T-cell (primary cell): ENCODE measurements at regions not wholly inside any gene's neighbourhood (a gene's known extent, or its start where the extent isn't known, plus 50 kb on each side); places are given as distances from the start of the nearest gene placed in this dataset.

ENCODE experiments used
- ATAC-seq, 4 experiments: fragments of 200-7000 bp in 3 of 4; fragments of 150-1000 bp in 1 of 4; cut with Tn5 transposase; replicated peaks in 1 of 4; 1 replicate in 3 of 4; 2 replicates in 1 of 4; pipeline ENCODE4 v1.10.0; 2021; ENCODE audit warnings: moderate library complexity in 3 of 4, mild to moderate bottlenecking in 2 of 4, moderate number of reproducible peaks in 1 of 4
- CTCF ChIA-PET, 2 donors: fragments of 300-600 bp; sonication (Branson Sonifier 250); formaldehyde crosslinking; loops; one replicate each; lab custom pipeline; 2022; ENCODE audit warnings: antibody characterized with exemption in 2 of 2; lab: Charles Lee
- POLR2A ChIA-PET, 2 donors: fragments of 300-600 bp; sonication (Branson Sonifier 250); formaldehyde crosslinking; loops; one replicate each; lab custom pipeline; 2022; ENCODE audit warnings: antibody characterized with exemption in 2 of 2; lab: Charles Lee
- DNase-seq, 35 experiments: peaks; one replicate each; pipeline versions ENCODE4 v3.0.0 to v3.0.0-alpha.2; 2013 to 2023
- H3K27ac ChIP-seq: one replicate; pipeline ENCODE4 v1.5.1; 2013; ENCODE audit warnings: low read length
- H3K27me3 ChIP-seq, 2 experiments: replicated peaks in 1 of 2; 1 replicate in 1 of 2; 2 replicates in 1 of 2; pipeline versions ENCODE4 v1.6.1 to v1.7.0; 2013; ENCODE audit warnings: low read length in 1 of 2, mixed read lengths in 1 of 2; ENCODE audit not compliant: control insufficient read depth in 2 of 2, insufficient read depth in 2 of 2; ENCODE audit errors: extremely low read depth in 1 of 2
- H3K36me3 ChIP-seq, 2 donors: 1 replicate in 1 of 2; 2 replicates in 1 of 2; pipeline versions ENCODE4 v1.6.1 to v1.7.0; 2013; ENCODE audit warnings: low read length in 1 of 2; ENCODE audit not compliant: control insufficient read depth in 2 of 2, insufficient read depth in 1 of 2; ENCODE audit errors: extremely low read depth in 1 of 2
- H3K4me1 ChIP-seq, 2 experiments: 1 replicate in 1 of 2; 2 replicates in 1 of 2; pipeline versions ENCODE4 v1.6.1 to v1.7.0; 2013; ENCODE audit warnings: low read length in 2 of 2, mixed read lengths in 1 of 2; ENCODE audit not compliant: insufficient read depth in 2 of 2, control insufficient read depth in 1 of 2; ENCODE audit errors: extremely low read depth in 1 of 2
- H3K4me3 ChIP-seq, 2 donors: 1 replicate in 1 of 2; 2 replicates in 1 of 2; pipeline versions ENCODE4 v1.5.1 to v1.7.0; 2013; ENCODE audit warnings: mild to moderate bottlenecking in 2 of 2, low read length in 1 of 2, moderate library complexity in 1 of 2; ENCODE audit not compliant: control insufficient read depth in 1 of 2; ENCODE audit errors: extremely low read depth in 1 of 2
- H3K9me3 ChIP-seq: 2 replicates; pipeline ENCODE4 v1.7.0; 2013
- H3K27ac Mint-ChIP-seq, 2 donors: one replicate each; pipeline ENCODE4 v1.8.0; 2020 to 2021; ENCODE audit warnings: mild to moderate bottlenecking in 2 of 2, mixed read lengths in 2 of 2
- H3K27me3 Mint-ChIP-seq, 2 donors: one replicate each; pipeline ENCODE4 v1.8.0; 2021 to 2022; ENCODE audit warnings: mixed read lengths in 2 of 2
- H3K36me3 Mint-ChIP-seq: one replicate; pipeline ENCODE4 v1.8.0; 2021; ENCODE audit warnings: mixed read lengths
- H3K4me1 Mint-ChIP-seq, 3 donors: one replicate each; pipeline ENCODE4 v1.8.0; 2020 to 2022; ENCODE audit warnings: mixed read lengths in 3 of 3, mild to moderate bottlenecking in 1 of 3
- H3K4me3 Mint-ChIP-seq, 3 donors: one replicate each; pipeline ENCODE4 v1.8.0; 2020 to 2022; ENCODE audit warnings: mild to moderate bottlenecking in 3 of 3, mixed read lengths in 3 of 3, moderate library complexity in 3 of 3
- H3K9me3 Mint-ChIP-seq, 3 donors: one replicate each; pipeline ENCODE4 v1.8.0; 2020 to 2022; ENCODE audit warnings: mixed read lengths in 3 of 3
- WGBS: methylation state at CpG from one replicate; pipeline ENCODE4 v1.1.5; 2013; ENCODE audit warnings: missing lambda C conversion rate; ENCODE audit not compliant: insufficient coverage; 5-methylcytosine and 5-hydroxymethylcytosine counted together

DNA sequence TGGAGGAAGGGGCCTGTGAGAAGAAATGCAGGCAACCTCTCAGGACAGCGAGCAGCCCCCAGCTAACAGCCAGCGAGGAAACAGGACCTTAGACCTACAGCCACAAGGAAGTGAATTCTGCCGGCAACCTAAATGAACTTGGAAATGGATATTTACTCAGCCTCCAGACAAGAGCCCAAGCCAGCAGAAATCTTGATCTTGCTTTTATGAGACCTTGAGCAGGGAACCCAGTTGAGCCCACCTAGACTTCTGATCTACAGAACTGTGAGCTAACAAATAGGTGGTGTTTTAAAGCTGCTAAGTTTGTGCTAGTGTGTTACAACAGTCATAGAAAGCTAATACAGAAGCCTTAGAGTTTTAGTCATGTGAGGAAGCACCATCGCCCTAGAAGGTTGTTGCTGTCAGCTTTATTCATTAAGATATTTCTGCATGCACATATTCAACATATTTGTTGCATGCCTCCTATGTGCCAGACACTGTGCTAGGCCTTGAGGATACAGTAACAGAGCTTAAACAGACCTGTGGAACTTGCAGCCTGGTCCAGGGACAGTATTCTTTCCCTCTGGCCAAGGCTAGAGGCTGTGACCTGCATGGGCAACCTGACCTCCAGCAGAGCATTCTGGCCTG lies 50.3 kb downstream of the NALF2 start:
- ChIA-PET POLR2A (interaction anchor here in 1 of 2 donors (0.5 kb wide), 1 partner anchor 222 kb away, joined by 3 read pairs; no protein-coding TSS in a partner anchor), CTCF (no interaction called here)
- no peak overlapping the region for H3K27ac Mint-ChIP-seq
- ATAC-seq (no peak), DNase-seq (no peak)
- no peaks in the 10 kb centered on the region for H3K4me1 Mint-ChIP-seq
- H3K9me3 ChIP-seq, result no peaks in the 10 kb centered on the region
- no peaks in the 10 kb centered on the region for H3K9me3 Mint-ChIP-seq
- H3K27me3 ChIP-seq, result no peaks in the 10 kb centered on the region
- H3K36me3 ChIP-seq, result no peaks in the 10 kb centered on the region
- WGBS, result no CpG with 5 or more reads among the region's 4 CpGs
- no peaks in the 10 kb centered on the region for H3K4me1 ChIP-seq
- no peaks in the 10 kb centered on the region for H3K36me3 Mint-ChIP-seq
- no peak overlapping the region for H3K4me3 ChIP-seq
- no peak overlapping the region for H3K4me3 Mint-ChIP-seq
- peaks cover 0 to 38% of the 10 kb centered on the region in 2 donors for H3K27me3 Mint-ChIP-seq
- no peak overlapping the region for H3K27ac ChIP-seq

DNA sequence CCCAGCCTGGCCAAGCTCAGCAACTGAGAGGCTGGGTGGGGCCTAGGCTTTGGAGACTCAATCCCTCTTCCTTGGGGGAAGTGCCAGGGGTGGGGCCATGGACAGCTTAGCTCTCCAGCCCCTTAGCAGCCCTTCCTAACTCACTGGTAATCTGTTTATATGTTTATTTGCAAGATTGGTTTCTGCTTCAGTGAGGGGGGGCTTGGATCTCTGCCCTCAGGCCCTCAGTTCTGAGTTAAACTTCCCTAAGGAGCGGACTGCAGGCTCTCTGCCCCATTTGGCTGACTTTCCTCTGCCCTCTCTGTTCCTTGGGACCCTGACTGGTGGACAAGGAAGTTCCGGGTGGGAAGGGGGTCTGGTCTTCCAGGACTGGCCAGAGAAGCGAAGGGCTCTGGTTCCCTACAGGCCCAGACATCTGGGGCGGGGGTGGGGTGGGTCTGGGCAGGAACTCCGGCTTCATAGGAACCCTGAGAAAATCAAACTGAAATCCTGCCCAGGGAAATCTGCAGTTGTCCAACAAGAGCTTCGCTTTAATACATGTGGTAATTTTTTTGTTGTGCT lies 51.4 kb downstream of the NALF2 start:
- POLR2A ChIA-PET, result no interaction called here
- Histone ChIP-seq H3K4me3 (no peak overlapping the region), H3K27me3 (no peaks in the 10 kb centered on the region), H3K4me1 (no peaks in the 10 kb centered on the region), H3K27ac (no peak overlapping the region), H3K9me3 (no peaks in the 10 kb centered on the region), H3K36me3 (no peaks in the 10 kb centered on the region)
- CTCF ChIA-PET, result no interaction called here
- peaks cover 0 to 45% of the 10 kb centered on the region in 2 donors for H3K27me3 Mint-ChIP-seq
- DNase-seq, result no peak
- H3K27ac Mint-ChIP-seq, result no peak overlapping the region
- no peaks in the 10 kb centered on the region for H3K36me3 Mint-ChIP-seq
- H3K9me3 Mint-ChIP-seq, result no peaks in the 10 kb centered on the region
- 60% methylated on average over 1 of the region's 6 CpGs for WGBS
- no peaks in the 10 kb centered on the region for H3K4me1 Mint-ChIP-seq
- no peak for ATAC-seq
- no peak overlapping the region for H3K4me3 Mint-ChIP-seq

- no peaks in the 10 kb centered on the region for H3K36me3 Mint-ChIP-seq
Measured at GRCh38 chrX:69556060-69557011, 52.2 kb downstream of the NALF2 start.

DNA sequence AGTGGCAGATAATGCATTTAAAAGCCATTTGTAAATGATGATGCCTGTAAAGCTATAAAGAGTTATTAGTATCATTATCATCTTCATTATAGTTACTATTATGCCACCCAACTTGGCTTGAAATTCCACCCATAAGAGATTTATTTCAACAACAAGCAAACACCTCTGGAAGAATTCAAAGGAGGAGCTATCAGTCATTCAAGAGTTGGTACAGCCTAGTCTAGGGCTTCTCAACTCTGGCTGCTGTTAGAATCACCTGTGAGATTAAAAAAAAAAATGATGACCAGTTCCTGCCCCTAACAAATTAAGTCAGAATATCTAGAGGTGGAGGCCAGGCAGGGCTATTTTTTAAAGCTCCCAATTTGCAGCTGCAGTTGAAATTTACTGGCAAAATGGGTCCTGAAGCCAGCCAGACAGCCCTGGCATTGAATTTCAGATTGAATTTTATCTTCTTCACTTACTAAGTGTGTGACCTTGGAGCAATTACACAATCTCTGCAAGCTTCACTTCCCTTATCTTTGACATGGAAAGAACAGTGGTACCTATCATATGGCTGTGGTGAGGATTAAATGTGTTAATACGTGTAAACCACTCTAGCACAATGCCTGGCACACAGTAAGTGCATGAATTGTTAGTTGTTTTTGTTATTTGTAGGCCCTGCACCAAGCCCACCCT lies 52.9 kb upstream of the EDA start:
- H3K4me1 Mint-ChIP-seq, result no peaks in the 10 kb centered on the region
- no peak overlapping the region for H3K27ac ChIP-seq
- DNase-seq (no peak), ATAC-seq (no peak)
- H3K27me3 ChIP-seq, result no peaks in the 10 kb centered on the region
- ChIA-PET POLR2A (no interaction called here), CTCF (no interaction called here)
- H3K27ac Mint-ChIP-seq, result no peak overlapping the region
- no peak overlapping the region for H3K4me3 Mint-ChIP-seq
- H3K27me3 Mint-ChIP-seq, result peaks cover 0 to 32% of the 10 kb centered on the region in 2 donors
- H3K9me3 Mint-ChIP-seq, result no peaks in the 10 kb centered on the region
- H3K9me3 ChIP-seq, result no peaks in the 10 kb centered on the region
- no peak overlapping the region for H3K4me3 ChIP-seq
- no peaks in the 10 kb centered on the region for H3K4me1 ChIP-seq
- H3K36me3 Mint-ChIP-seq, result no peaks in the 10 kb centered on the region
- no CpG with 5 or more reads among the region's 1 CpG for WGBS
- H3K36me3 ChIP-seq, result no peaks in the 10 kb centered on the region

More at GRCh38 chrX:69556060-69557011, 52.2 kb downstream of the NALF2 start:
- H3K4me3 ChIP-seq, result no peak overlapping the region
- Mint-ChIP-seq H3K27me3 (peaks cover 0 to 41% of the 10 kb centered on the region in 2 donors), H3K9me3 (no peaks in the 10 kb centered on the region), H3K27ac (no peak overlapping the region), H3K4me3 (no peak overlapping the region), H3K4me1 (no peaks in the 10 kb centered on the region)
- ChIA-PET POLR2A (no interaction called here), CTCF (no interaction called here)
- no peaks in the 10 kb centered on the region for H3K36me3 ChIP-seq
- DNase-seq, result no peak
- H3K27me3 ChIP-seq, result no peaks in the 10 kb centered on the region
- 72% methylated on average over 4 of the region's 16 CpGs for WGBS
- ATAC-seq, result no peak
- H3K9me3 ChIP-seq, result no peaks in the 10 kb centered on the region
- no peaks in the 10 kb centered on the region for H3K4me1 ChIP-seq
- no peak overlapping the region for H3K27ac ChIP-seq

DNA sequence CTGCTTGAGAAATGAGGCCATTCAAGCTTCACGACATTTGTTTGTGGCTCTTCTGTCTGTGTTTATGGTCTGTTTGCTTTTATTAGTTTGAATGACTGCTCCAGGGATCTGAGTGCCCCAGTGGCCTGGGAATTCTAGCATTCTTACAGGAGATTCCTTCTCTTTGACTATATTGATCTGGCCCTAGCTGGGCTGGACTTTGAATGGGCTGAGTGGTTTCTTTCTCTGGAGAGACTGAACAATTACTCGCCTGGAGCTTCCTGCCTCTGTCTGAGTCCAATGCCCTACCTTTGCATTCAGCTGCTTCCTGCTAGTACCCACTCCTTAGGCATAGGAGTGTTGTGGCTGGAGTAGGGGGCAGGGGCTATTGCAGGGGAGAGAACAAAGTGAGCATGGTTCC lies 51.2 kb upstream of the EDA start:
- H3K9me3 Mint-ChIP-seq, result no peaks in the 10 kb centered on the region
- DNase-seq (no peak), ATAC-seq (no peak)
- no peaks in the 10 kb centered on the region for H3K9me3 ChIP-seq
- H3K27me3 ChIP-seq, result no peaks in the 10 kb centered on the region
- no peak overlapping the region for H3K4me3 ChIP-seq
- no peak overlapping the region for H3K27ac Mint-ChIP-seq
- POLR2A ChIA-PET, result no interaction called here
- H3K27me3 Mint-ChIP-seq, result peaks cover 0 to 24% of the 10 kb centered on the region in 2 donors
- H3K4me3 Mint-ChIP-seq, result no peak overlapping the region
- CTCF ChIA-PET, result no interaction called here
- H3K36me3 ChIP-seq, result no peaks in the 10 kb centered on the region
- WGBS, result no CpG with 5 or more reads among the region's 2 CpGs
- H3K27ac ChIP-seq, result no peak overlapping the region
- H3K4me1 ChIP-seq, result no peaks in the 10 kb centered on the region
- no peaks in the 10 kb centered on the region for H3K4me1 Mint-ChIP-seq
- H3K36me3 Mint-ChIP-seq, result no peaks in the 10 kb centered on the region

- WGBS, result no CpG with 5 or more reads among the region's 3 CpGs
- Mint-ChIP-seq H3K4me3 (no peak overlapping the region), H3K4me1 (no peaks in the 10 kb centered on the region), H3K36me3 (no peaks in the 10 kb centered on the region), H3K9me3 (no peaks in the 10 kb centered on the region), H3K27ac (no peak overlapping the region), H3K27me3 (peaks cover 0 to 20% of the 10 kb centered on the region in 2 donors)
- POLR2A ChIA-PET, result no interaction called here
- CTCF ChIA-PET, result no interaction called here
- DNase-seq (no peak), ATAC-seq (no peak)
- Histone ChIP-seq H3K9me3 (no peaks in the 10 kb centered on the region), H3K36me3 (no peaks in the 10 kb centered on the region), H3K4me3 (no peak overlapping the region), H3K27me3 (no peaks in the 10 kb centered on the region), H3K4me1 (no peaks in the 10 kb centered on the region), H3K27ac (no peak overlapping the region)
Measured at GRCh38 chrX:69565247-69565815, 50.6 kb upstream of the EDA start.
